ENCODE measurements at regions not wholly inside any gene's neighbourhood (a gene's known extent, or its start where the extent isn't known, plus 50 kb on each side); places are given as distances from the start of the nearest gene placed in this dataset.
A peak's percentile ranks its signal among the peaks of the same experiment; 100 is the strongest.

DNA sequence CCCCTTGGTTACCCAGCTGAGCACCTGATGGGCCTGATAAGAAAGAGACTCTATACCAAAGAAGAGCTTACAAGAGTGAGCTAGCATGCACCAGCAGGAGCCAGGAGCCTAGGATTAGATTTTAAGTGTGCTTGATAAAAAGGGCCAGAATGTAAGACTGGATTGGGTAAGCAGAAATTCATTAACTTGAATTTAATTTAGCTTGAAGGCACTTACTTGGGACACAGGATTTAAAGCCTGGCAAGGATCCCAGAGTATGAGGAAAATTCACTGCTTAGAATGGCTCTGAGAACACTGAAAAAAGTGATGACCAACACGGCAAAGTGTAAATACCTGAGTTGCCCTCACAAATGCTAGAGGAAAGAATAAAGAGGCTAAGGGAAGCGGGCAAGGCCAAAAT lies 91.3 kb upstream of the RBBP8 start:
- Mint-ChIP-seq H3K27ac (peak overlapping the region in 2 of 7 donors; percentile 4 to 15), H3K4me3 (no peak overlapping the region), H3K4me1 (no peaks in the 10 kb centered on the region), H3K9me3 (peaks cover 0 to 2% (median 0%) of the 10 kb centered on the region in 7 donors), H3K36me3 (no peaks in the 10 kb centered on the region), H3K27me3 (ENCODE audit: low read depth in 3 of 3) (no peaks in the 10 kb centered on the region)
- no peaks in the 10 kb centered on the region for H4K20me1 ChIP-seq (ENCODE audit: insufficient read depth, low read length)
- no peak for DNase-seq
- no peaks in the 10 kb centered on the region for H3K27me3 ChIP-seq (ENCODE audit: control insufficient read depth in 2 of 2, insufficient read depth in 2 of 2, low read length in 2 of 2)
- H3K4me2 ChIP-seq (replicated peaks; ENCODE audit: extremely low read depth, low read length, poor library complexity, severe bottlenecking), result no peak overlapping the region
- TF ChIP-seq, protein P1, sequence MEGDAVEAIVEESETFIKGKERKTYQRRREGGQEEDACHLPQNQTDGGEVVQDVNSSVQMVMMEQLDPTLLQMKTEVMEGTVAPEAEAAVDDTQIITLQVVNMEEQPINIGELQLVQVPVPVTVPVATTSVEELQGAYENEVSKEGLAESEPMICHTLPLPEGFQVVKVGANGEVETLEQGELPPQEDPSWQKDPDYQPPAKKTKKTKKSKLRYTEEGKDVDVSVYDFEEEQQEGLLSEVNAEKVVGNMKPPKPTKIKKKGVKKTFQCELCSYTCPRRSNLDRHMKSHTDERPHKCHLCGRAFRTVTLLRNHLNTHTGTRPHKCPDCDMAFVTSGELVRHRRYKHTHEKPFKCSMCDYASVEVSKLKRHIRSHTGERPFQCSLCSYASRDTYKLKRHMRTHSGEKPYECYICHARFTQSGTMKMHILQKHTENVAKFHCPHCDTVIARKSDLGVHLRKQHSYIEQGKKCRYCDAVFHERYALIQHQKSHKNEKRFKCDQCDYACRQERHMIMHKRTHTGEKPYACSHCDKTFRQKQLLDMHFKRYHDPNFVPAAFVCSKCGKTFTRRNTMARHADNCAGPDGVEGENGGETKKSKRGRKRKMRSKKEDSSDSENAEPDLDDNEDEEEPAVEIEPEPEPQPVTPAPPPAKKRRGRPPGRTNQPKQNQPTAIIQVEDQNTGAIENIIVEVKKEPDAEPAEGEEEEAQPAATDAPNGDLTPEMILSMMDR (IDR thresholded peaks at IDR 0.05), result no peak
- H3K4me1 ChIP-seq (ENCODE audit: control insufficient read depth in 1 of 2, insufficient read depth in 2 of 2, low read length in 2 of 2), result peaks cover 5 to 8% of the 10 kb centered on the region in 2 donors
- H3K9me3 ChIP-seq (replicated peaks in 1 of 2; ENCODE audit: control insufficient read depth in 1 of 2, insufficient read depth in 1 of 2, low read length in 2 of 2), result no peaks in the 10 kb centered on the region
- intact Hi-C loops (cut with micrococcal nuclease), result no loop called here
- H3K9ac ChIP-seq (ENCODE audit: insufficient read depth, low read length, poor library complexity, severe bottlenecking), result no peak overlapping the region
- WGBS (ENCODE audit: insufficient coverage), result 95% methylated on average over 2 of the region's 2 CpGs
- no peak overlapping the region for H3K27ac ChIP-seq (ENCODE audit: low read depth in 1 of 2, low read length in 2 of 2)
- no peaks in the 10 kb centered on the region for H3K36me3 ChIP-seq (replicated peaks in 1 of 2; ENCODE audit: control insufficient read depth in 1 of 2, insufficient read depth in 2 of 2, low read length in 2 of 2)
- no peaks in the 10 kb centered on the region for H3K79me2 ChIP-seq (ENCODE audit: insufficient read depth, low read length)
- no peak overlapping the region for H3K4me3 ChIP-seq (replicated peaks in 1 of 3; ENCODE audit: low read depth in 2 of 3, low read length in 3 of 3)
- H2AFZ ChIP-seq (ENCODE audit: insufficient read depth, low read depth, low read length, poor library complexity, severe bottlenecking), result no peak overlapping the region

DNA sequence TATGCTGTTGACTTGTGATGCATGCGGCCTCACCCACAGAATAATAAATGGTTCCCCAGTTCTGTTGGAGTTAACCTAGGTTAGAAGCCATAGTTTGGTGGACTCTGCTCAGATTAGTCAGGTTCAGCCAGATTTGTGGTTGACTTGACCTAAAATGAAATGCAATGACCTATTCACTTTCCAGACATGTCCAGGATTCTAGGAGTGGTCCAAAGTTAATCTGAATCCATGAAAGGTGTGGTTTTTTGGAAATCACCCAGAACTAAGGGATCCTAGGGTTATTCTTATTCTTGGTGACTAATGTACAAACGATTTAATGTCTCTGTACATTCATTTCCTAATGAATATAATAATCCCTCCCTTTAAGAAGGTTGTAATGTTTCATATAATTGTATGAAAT lies 88.9 kb upstream of the RBBP8 start:
- Histone ChIP-seq H3K9ac (ENCODE audit: insufficient read depth, low read length, poor library complexity, severe bottlenecking) (no peak overlapping the region), H2AFZ (ENCODE audit: insufficient read depth, low read depth, low read length, poor library complexity, severe bottlenecking) (no peak overlapping the region), H3K27ac (ENCODE audit: low read depth in 1 of 2, low read length in 2 of 2) (no peak overlapping the region), H3K27me3 (ENCODE audit: control insufficient read depth in 2 of 2, insufficient read depth in 2 of 2, low read length in 2 of 2) (no peaks in the 10 kb centered on the region), H3K4me1 (ENCODE audit: control insufficient read depth in 1 of 2, insufficient read depth in 2 of 2, low read length in 2 of 2) (no peaks in the 10 kb centered on the region), H4K20me1 (ENCODE audit: insufficient read depth, low read length) (no peaks in the 10 kb centered on the region), H3K9me3 (replicated peaks in 1 of 2; ENCODE audit: control insufficient read depth in 1 of 2, insufficient read depth in 1 of 2, low read length in 2 of 2) (no peaks in the 10 kb centered on the region), H3K36me3 (replicated peaks in 1 of 2; ENCODE audit: control insufficient read depth in 1 of 2, insufficient read depth in 2 of 2, low read length in 2 of 2) (no peaks in the 10 kb centered on the region), H3K79me2 (ENCODE audit: insufficient read depth, low read length) (no peaks in the 10 kb centered on the region), H3K4me3 (replicated peaks in 1 of 3; ENCODE audit: low read depth in 2 of 3, low read length in 3 of 3) (no peak overlapping the region), H3K4me2 (replicated peaks; ENCODE audit: extremely low read depth, low read length, poor library complexity, severe bottlenecking) (no peak overlapping the region)
- TF ChIP-seq, protein P1 (IDR thresholded peaks at IDR 0.05), result no peak
- H3K4me1 Mint-ChIP-seq, result no peaks in the 10 kb centered on the region
- WGBS (ENCODE audit: insufficient coverage), result no CpG with 5 or more reads among the region's 2 CpGs
- no peak overlapping the region for H3K27ac Mint-ChIP-seq
- DNase-seq, result no peak
- intact Hi-C loops (cut with micrococcal nuclease), result no loop called here
- H3K27me3 Mint-ChIP-seq (ENCODE audit: low read depth in 3 of 3), result no peaks in the 10 kb centered on the region
- H3K9me3 Mint-ChIP-seq, result peaks cover 0 to 2% (median 0%) of the 10 kb centered on the region in 7 donors
- H3K36me3 Mint-ChIP-seq, result no peaks in the 10 kb centered on the region
- no peak overlapping the region for H3K4me3 Mint-ChIP-seq

All from CD14-positive monocyte (primary cell).